WTC11 (cell line): ENCODE measurements at regions not wholly inside any gene's neighbourhood (a gene's known extent, or its start where the extent isn't known, plus 50 kb on each side); places are given as distances from the start of the nearest gene placed in this dataset.

Source experiments
- ATAC-seq: fragments of 200-7000 bp; cut with Tn5 transposase; 2 replicates; pipeline ENCODE4 v1.10.0; 2021; ENCODE audit warnings: mild to moderate bottlenecking, moderate library complexity
- CTCF ChIA-PET: fragments of 300-600 bp; sonication (Branson Sonifier 250); formaldehyde crosslinking; loops from one replicate; lab custom pipeline; 2021; ENCODE audit warnings: antibody characterized with exemption; lab: Charles Lee
- POLR2A ChIA-PET: fragments of 350-600 bp; sonication (Branson Sonifier 250); formaldehyde crosslinking; loops from one replicate; lab custom pipeline; 2021; ENCODE audit warnings: antibody characterized with exemption; lab: Charles Lee
- DNase-seq: peaks from one replicate; pipeline ENCODE4 v3.0.0; 2021; ENCODE audit warnings: low spot score
- H3K27ac Mint-ChIP-seq: 2 replicates; pipeline ENCODE4 v1.8.0; 2021; ENCODE audit warnings: mixed read lengths
- H3K27me3 Mint-ChIP-seq: 2 replicates; pipeline ENCODE4 v1.8.0; 2021; ENCODE audit warnings: low read depth, mild to moderate bottlenecking, moderate library complexity, mixed read lengths
- H3K36me3 Mint-ChIP-seq: 2 replicates; pipeline ENCODE4 v1.8.0; 2021; ENCODE audit warnings: mixed read lengths
- H3K4me1 Mint-ChIP-seq: 2 replicates; pipeline ENCODE4 v1.8.0; 2022; ENCODE audit warnings: mixed read lengths
- H3K4me3 Mint-ChIP-seq: 2 replicates; pipeline ENCODE4 v1.8.0; 2021; ENCODE audit warnings: mild to moderate bottlenecking, moderate library complexity, mixed read lengths
- H3K9me3 Mint-ChIP-seq: 2 replicates; pipeline ENCODE4 v1.8.0; 2021; ENCODE audit warnings: mixed read lengths
- AFF4 ChIP-seq: sonication (generic); formaldehyde crosslinking; IDR thresholded peaks from 2 replicates; pipeline ENCODE4 v1.8.1; 2023; ENCODE audit warnings: mild to moderate bottlenecking, missing genetic modification reagents, borderline replicate concordance
- ARID4B ChIP-seq: sonication (generic); formaldehyde crosslinking; IDR thresholded peaks from 2 replicates; pipeline ENCODE4 v1.8.0; 2023; ENCODE audit warnings: missing genetic modification reagents, mild to moderate bottlenecking, borderline replicate concordance
- CDX4 ChIP-seq: fragments of 250-450 bp; sonication (Bioruptor Pico); IDR thresholded peaks from 2 replicates; pipeline ENCODE4 v1.9.0; 2021; ENCODE audit warnings: moderate library complexity, mild to moderate bottlenecking, inconsistent platforms, borderline replicate concordance
- E2F1 ChIP-seq: sonication (generic); formaldehyde crosslinking; IDR thresholded peaks from 2 replicates; pipeline ENCODE4 v1.8.0; 2022; ENCODE audit warnings: mild to moderate bottlenecking, missing genetic modification reagents
- FOXK1 ChIP-seq: sonication (generic); formaldehyde crosslinking; IDR thresholded peaks from 2 replicates; pipeline ENCODE4 v1.8.0; 2022; ENCODE audit warnings: mild to moderate bottlenecking, moderate library complexity, missing genetic modification reagents
- FOXP1 ChIP-seq: sonication (generic); formaldehyde crosslinking; IDR thresholded peaks from 2 replicates; pipeline ENCODE4 v1.8.0; 2022; ENCODE audit warnings: missing genetic modification reagents, mild to moderate bottlenecking, moderate library complexity, borderline replicate concordance
- GABPB1 ChIP-seq: sonication (generic); formaldehyde crosslinking; IDR thresholded peaks from 2 replicates; pipeline ENCODE4 v1.8.1; 2023; ENCODE audit warnings: mild to moderate bottlenecking, missing genetic modification reagents
- MXD4 ChIP-seq: fragments of 250-450 bp; sonication (Bioruptor Pico); IDR thresholded peaks from 2 replicates; pipeline ENCODE4 v1.8.0; 2021; ENCODE audit warnings: mild to moderate bottlenecking, moderate library complexity, borderline replicate concordance
- OVOL2 ChIP-seq: fragments of 250-450 bp; sonication (Bioruptor Pico); IDR thresholded peaks from 2 replicates; pipeline ENCODE4 v1.9.0; 2021; ENCODE audit warnings: mild to moderate bottlenecking, borderline replicate concordance
- SP1 ChIP-seq: sonication (generic); formaldehyde crosslinking; conservative IDR thresholded peaks from 2 replicates; pipeline ENCODE4 v1.8.1; 2022; ENCODE audit warnings: missing genetic modification reagents
- ZNF138 ChIP-seq: sonication (generic); formaldehyde crosslinking; conservative IDR thresholded peaks from 2 replicates; pipeline ENCODE4 v1.8.1; 2022; ENCODE audit warnings: mild to moderate bottlenecking, moderate library complexity, missing genetic modification reagents
- ZNF396 ChIP-seq: fragments of 250-450 bp; sonication (Bioruptor Pico); IDR thresholded peaks from 2 replicates; pipeline ENCODE4 v1.8.0; 2021; ENCODE audit warnings: mild to moderate bottlenecking, moderate library complexity, borderline replicate concordance
- ZNF671 ChIP-seq: fragments of 250-450 bp; sonication (Bioruptor Pico); IDR thresholded peaks from 2 replicates; pipeline ENCODE4 v1.8.0; 2021; ENCODE audit warnings: mild to moderate bottlenecking
- ZSCAN18 ChIP-seq: fragments of 250-450 bp; sonication (Bioruptor Pico); IDR thresholded peaks from 2 replicates; pipeline ENCODE4 v2.1.2; 2022; ENCODE audit warnings: mild to moderate bottlenecking, moderate library complexity

- TF ChIP-seq ZSCAN18 (CRISPR knock-in tag): no peak
Observed at GRCh38 chr3:106059953-106060517, 191.2 kb upstream of the CBLB start (continued).

GRCh38 chr3:106063909-106064308 lies 195.1 kb upstream of the CBLB start:
- no peak overlapping the region for H3K4me3 Mint-ChIP-seq
- peaks cover 5% of the 10 kb centered on the region; the same call in 1 of the 2 replicates for H3K4me1 Mint-ChIP-seq
- H3K27me3 Mint-ChIP-seq: no peaks in the 10 kb centered on the region
- CTCF ChIA-PET: no interaction called here
- TF ChIP-seq ZSCAN18 (CRISPR knock-in tag) (no peak), ZNF396 (CRISPR knock-in tag) (no peak), ARID4B (CRISPR knock-in tag) (no peak), AFF4 (CRISPR knock-in tag) (no peak), SP1 (no peak), OVOL2 (no peak), ZNF138 (CRISPR knock-in tag) (no peak), MXD4 (CRISPR knock-in tag) (no peak), FOXP1 (CRISPR knock-in tag) (no peak), FOXK1 (CRISPR knock-in tag) (no peak), E2F1 (CRISPR knock-in tag) (no peak), GABPB1 (CRISPR knock-in tag) (no peak), ZNF671 (CRISPR knock-in tag) (no peak), CDX4 (no peak)
- H3K36me3 Mint-ChIP-seq: peaks cover 11% of the 10 kb centered on the region
- no peak for ATAC-seq
- DNase-seq: no peak
- H3K27ac Mint-ChIP-seq: no peak overlapping the region
- peaks cover 27% of the 10 kb centered on the region for H3K9me3 Mint-ChIP-seq
- POLR2A ChIA-PET: no interaction called here
